HG03045 (cell line): ENCODE measurements at regions not wholly inside any gene's neighbourhood (a gene's known extent, or its start where the extent isn't known, plus 50 kb on each side); places are given as distances from the start of the nearest gene placed in this dataset.

Experiments
- ATAC-seq: cut with Tn5 transposase; IDR thresholded peaks from one replicate; pipeline ENCODE4 v1.9.1; 2021; ENCODE audit warnings: mild to moderate bottlenecking, moderate library complexity; ENCODE audit not compliant: unreplicated experiment

GRCh38 chr3:72193771-72194430 is 409.0 kb upstream of the PROK2 start:
- no peak for ATAC-seq

- no peak for ATAC-seq
These were observed 407.6 kb upstream of the PROK2 start for GRCh38 chr3:72192572-72192971.

- ATAC-seq: no peak
These were observed 406.4 kb upstream of the PROK2 start for GRCh38 chr3:72191209-72191960.

DNA sequence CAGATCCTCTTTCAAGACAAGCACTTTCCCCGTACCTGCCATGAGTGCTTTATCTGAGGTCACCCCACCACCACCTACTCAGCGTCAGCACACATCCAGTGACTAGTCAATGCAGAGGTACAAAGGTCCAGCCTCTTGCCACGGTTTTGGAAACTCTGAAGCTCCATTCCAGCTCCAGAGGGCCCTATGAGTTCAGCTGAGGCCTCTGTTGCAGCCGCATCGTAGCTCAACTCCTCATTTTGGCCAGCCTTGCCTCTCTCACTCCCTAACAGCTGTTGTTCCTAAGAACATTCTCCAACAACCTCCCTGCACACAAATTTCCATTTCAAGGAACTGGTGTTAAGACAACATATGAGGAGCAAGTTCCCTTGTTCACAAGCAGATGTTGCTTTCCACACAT is 405.1 kb upstream of the PROK2 start:
- ATAC-seq: no peak

DNA sequence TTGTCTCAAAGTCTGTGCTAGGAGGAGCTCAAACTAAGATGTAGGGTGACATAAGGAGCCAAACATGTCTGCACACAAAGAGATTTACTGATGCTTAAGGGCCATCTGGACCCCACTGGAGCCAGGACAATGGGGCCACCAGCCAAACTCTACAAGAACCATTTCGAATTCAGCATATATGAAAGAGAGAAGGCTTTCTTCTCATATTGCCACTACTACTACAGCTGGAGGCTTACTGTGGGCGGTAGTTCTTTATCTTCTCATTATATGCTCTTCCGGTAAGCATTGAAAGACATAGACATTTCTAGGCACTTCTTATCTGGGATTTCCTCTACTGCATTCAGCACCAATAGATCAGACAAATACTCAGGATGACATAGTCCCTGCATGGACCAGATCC is 404.4 kb upstream of the PROK2 start:
- no peak for ATAC-seq

DNA sequence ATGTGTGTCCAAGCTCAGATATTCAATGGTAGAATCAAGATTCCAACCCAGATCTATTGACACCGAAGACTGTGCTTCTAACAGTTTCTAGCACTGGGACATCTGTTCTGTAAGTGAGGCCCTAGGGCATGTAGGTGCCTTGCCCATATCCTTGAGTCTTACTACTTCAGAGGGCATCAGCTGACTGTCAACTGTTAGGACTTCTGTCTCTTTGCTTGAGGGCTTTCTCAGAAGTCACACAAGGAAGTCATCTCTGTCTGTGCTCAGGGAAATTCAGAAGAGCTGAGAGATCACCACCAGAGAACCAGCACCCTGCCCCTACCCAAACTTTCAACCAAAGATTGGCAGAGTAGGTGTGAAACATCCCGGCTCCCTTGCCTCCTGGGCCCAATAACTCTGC is 403.6 kb upstream of the PROK2 start:
- ATAC-seq: no peak

DNA sequence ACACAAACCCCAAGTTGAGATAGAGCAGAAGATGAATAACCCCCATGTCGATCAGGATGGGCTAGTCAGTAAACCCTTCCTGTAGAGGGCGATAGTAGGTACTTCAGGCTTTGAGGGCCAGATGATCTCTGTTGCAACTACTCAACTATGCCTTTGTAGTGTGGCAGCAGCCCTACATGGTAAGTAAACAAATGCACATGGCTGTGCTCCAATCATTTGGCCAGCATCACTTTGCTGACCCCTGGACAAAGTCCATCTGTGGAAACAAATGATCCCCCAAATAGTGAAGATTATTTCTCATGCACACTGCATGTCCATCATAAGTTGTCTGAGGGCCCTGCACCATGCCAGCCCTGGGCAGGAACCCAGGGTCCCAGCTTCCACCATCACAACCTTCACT is 402.2 kb upstream of the PROK2 start:
- no peak for ATAC-seq

- no peak for ATAC-seq
These were observed 401.5 kb upstream of the PROK2 start for GRCh38 chr3:72186400-72186855.

DNA sequence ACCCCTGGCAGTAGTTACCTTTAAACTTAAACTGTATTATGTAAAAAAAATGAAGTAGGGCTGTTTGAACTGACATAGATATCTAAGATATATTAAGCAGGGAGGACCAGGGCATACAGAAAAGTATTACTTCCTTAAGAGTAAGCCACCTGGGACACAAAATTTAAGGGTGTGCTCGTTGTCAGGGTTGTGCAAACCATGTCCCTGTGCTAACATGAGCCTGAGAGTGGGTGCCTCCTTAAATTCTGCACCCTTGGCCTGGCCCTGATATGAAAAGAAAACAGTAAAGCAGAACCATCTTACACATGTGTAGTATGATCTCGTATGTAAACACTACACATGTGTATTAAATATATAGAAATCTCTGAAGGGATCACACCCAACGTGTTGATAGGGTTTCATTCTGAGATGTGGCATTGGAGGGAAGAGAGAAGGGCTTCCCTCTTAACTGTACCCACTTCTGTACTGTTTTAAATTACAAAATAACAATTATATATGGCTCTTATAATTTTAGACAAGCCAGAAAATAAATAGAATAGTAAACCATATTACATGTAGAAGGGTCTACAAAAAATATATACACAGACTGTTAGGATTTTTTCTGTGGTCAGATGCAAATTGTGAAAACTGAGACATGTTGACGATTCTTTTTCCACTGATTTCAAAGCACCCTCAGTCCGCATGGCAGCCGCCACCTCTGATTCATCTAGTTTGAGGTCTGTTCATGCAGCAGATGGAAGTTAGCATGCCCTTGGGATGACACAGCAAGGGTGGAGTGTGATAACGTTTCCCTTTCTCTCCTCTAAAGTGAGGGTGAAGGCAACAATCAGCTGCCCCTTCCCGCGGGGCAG is 400.8 kb upstream of the PROK2 start:
- ATAC-seq: peak; percentile 56

DNA sequence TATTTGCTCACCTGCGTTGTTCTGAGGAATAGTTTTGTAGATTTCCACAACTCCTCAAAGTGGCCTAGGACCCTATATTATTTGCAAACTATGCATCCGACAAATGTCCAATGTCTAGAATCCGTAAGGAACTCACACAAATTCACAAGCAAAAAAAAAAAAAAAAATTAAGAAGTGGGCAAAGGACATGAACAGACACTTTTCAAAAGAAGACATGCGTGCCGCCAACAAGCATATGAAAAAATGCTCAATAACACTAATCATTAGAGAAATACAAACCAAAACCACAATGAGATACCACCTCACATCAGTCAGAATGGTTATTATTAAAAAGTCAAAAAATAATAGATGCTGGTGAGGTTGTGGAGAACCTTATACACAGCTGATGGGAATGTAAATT is 398.5 kb upstream of the PROK2 start:
- ATAC-seq: no peak

- no peak for ATAC-seq
These were observed 397.3 kb upstream of the PROK2 start for GRCh38 chr3:72182206-72182605.

DNA sequence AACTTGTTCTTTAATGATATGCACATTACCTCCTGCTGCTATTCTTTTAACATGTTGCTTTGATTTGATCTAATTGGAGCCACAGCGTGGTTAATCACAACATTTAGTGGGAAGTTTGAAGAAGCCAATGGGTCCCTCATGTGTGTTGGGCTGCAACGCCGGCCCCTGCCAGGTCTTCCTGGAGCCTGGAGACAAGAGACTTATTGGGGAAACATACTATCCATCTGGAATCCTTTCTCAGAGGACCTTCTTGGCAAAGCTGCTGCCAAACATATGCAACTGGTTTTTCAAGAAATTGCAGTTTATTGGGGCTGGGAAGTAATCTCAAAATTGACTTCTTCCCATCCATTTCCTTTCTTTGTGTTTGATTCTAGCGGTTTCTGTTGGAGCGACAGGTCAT is 396.3 kb upstream of the PROK2 start:
- no peak for ATAC-seq

DNA sequence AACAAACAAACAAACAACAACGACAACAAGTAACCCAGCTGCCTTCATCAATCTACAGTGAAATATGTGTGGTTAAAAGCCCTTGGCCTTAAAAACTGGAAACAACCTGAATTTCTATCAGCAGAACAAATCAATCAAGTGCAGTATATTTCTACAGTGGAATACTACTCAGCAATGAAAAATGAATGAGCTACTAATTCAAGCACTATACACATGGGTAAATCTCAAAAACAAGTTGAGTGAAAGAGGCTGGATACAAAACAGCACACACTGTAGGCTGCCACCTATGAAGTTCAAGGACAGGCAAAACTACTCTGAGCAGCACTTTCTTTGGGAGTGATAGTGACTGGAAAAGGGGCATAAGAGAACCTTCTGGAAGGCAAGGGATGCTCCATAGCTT is 395.5 kb upstream of the PROK2 start:
- ATAC-seq: no peak

GRCh38 chr3:72179107-72179464 is 394.1 kb upstream of the PROK2 start:
- no peak for ATAC-seq

- ATAC-seq: no peak
These were observed 393.6 kb upstream of the PROK2 start for GRCh38 chr3:72178463-72179106.

- peak; percentile 49 for ATAC-seq
These were observed 392.4 kb upstream of the PROK2 start for GRCh38 chr3:72177075-72178050.

DNA sequence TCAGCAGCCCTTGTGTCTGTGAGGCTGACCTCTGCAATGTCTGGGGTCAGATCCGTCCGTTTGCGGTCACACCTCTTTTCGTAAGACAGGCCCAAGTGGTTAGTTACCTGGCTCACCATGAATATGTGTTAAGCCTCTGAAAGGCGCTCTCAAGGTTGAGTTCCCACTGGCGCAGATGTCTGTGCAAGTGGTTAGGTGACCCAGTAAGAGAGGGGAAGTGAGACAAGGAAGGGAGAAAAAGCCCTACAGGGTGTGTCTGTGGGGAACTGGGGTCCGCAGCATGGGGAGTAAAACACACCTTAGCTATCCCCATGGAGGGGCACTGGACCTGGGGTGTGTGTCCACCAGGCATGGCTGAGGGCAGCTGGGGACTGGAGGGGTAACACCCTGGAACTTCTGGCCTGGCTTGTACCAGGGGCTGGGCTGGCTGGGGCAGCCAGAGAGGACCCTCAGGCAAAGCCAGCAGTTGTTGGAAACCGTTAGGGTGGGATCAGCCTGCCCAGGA is 391.6 kb upstream of the PROK2 start:
- peak; percentile 89 for ATAC-seq

- ATAC-seq: no peak
These were observed 390.4 kb upstream of the PROK2 start for GRCh38 chr3:72175296-72175858.

DNA sequence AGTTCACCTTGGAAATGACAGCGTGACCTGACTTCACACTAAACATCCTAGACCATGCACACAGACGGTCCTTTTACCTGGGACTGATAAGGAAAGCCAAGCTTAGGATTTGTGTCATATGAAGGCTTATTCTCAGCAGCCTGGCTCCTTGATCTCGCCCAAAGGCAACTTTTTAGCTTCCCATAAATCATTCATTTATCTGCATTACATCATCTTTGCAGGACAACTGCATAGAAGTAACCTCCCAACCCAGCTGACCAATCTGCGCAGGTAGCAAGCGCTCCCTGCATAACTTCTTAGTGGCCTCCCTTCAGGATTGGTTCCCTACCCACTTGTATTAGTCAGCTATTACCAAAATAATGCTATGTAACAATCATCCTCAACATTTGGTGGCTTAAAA is 389.9 kb upstream of the PROK2 start:
- no peak for ATAC-seq

- ATAC-seq: no peak
These were observed 389.1 kb upstream of the PROK2 start for GRCh38 chr3:72174040-72174439.
